ENCODE measurements at regions not wholly inside any gene's neighbourhood (a gene's known extent, or its start where the extent isn't known, plus 50 kb on each side); places are given as distances from the start of the nearest gene placed in this dataset.

DNA sequence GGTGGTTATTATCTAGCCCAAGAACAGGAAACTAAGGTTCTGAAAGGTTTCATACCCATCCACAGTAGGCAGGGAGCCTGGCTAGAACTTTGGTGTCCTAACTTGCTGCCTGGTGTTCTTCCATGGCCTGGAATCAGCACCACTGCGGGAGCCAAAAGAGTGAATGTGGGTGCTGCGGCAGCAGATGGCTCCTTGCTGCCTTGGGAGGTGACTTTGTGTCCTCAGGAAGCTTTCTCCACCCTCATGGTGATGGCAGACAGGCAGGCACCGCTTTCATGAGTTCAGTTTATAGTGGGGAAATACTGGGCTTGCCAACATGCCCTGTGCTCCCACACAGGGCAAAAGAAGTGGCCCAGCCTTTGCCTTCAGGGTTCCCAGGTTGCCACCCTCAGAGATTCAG is 385.2 kb downstream of the BCL11A start:
- Histone ChIP-seq H3K27ac (no peak overlapping the region), H3K4me3 (no peak overlapping the region), H3K36me3 (no peaks in the 10 kb centered on the region), H3K27me3 (replicated peaks; ENCODE audit: insufficient read depth) (no peaks in the 10 kb centered on the region), H3K4me1 (ENCODE audit: control insufficient read depth in 1 of 2, low read depth in 2 of 2) (no peaks in the 10 kb centered on the region), H3K9me3 (no peaks in the 10 kb centered on the region)
- no peak for DNase-seq (ENCODE audit: low spot score)
- TF ChIP-seq, protein P1, sequence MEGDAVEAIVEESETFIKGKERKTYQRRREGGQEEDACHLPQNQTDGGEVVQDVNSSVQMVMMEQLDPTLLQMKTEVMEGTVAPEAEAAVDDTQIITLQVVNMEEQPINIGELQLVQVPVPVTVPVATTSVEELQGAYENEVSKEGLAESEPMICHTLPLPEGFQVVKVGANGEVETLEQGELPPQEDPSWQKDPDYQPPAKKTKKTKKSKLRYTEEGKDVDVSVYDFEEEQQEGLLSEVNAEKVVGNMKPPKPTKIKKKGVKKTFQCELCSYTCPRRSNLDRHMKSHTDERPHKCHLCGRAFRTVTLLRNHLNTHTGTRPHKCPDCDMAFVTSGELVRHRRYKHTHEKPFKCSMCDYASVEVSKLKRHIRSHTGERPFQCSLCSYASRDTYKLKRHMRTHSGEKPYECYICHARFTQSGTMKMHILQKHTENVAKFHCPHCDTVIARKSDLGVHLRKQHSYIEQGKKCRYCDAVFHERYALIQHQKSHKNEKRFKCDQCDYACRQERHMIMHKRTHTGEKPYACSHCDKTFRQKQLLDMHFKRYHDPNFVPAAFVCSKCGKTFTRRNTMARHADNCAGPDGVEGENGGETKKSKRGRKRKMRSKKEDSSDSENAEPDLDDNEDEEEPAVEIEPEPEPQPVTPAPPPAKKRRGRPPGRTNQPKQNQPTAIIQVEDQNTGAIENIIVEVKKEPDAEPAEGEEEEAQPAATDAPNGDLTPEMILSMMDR (IDR thresholded peaks at IDR 0.05): no peak
- no peak for ATAC-seq (ENCODE audit: insufficient number of reproducible peaks, low FRiP score, low read depth)

DNA sequence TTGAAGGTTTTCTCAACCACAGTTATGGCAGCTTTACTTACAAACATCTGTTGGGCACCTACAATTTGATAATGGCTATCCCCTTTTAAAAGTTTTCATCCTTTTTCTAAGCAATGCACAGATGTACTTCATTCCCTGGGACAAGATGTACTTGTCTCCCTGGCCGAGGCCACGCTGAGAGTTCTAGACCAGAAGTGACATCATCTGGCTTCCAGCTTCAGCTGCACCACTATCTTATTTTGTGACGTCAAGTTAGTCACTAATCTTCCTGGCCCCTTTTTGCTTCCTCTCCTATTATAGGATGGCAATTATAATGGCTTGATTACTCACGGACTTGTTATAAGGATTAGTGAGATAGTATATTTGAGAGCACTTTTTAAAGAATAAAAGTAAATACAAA is 386.4 kb downstream of the BCL11A start:
- H3K9me3 ChIP-seq: no peaks in the 10 kb centered on the region
- H3K27ac ChIP-seq: no peak overlapping the region
- ATAC-seq (ENCODE audit: insufficient number of reproducible peaks, low FRiP score, low read depth) (no peak), DNase-seq (ENCODE audit: low spot score) (no peak)
- H3K27me3 ChIP-seq (replicated peaks; ENCODE audit: insufficient read depth): no peaks in the 10 kb centered on the region
- H3K4me1 ChIP-seq (ENCODE audit: control insufficient read depth in 1 of 2, low read depth in 2 of 2): no peaks in the 10 kb centered on the region
- TF ChIP-seq, protein P1 (IDR thresholded peaks at IDR 0.05): no peak
- no peaks in the 10 kb centered on the region for H3K36me3 ChIP-seq
- no peak overlapping the region for H3K4me3 ChIP-seq

DNA sequence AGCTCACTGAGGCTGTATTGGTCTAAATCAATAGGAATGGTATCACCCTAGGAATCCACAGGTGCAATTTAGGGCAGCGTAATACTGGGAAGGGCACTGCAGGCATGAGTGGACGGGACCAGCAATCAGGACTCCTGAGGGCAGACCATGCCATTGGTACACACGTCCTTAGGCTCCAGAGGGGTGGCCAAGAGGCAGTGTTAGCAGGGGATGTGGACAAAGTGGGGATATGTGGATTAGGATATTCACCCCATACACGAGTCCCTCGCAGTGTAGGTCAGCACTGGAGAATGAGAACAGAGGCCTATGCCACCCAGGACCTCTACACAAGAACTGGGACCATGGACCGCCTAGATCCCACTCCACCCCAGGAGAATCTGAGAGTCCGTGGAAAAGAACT is 389.8 kb downstream of the BCL11A start:
- H3K9me3 ChIP-seq: no peaks in the 10 kb centered on the region
- TF ChIP-seq, protein P1 (IDR thresholded peaks at IDR 0.05): no peak
- H3K27me3 ChIP-seq (replicated peaks; ENCODE audit: insufficient read depth): no peaks in the 10 kb centered on the region
- no peak overlapping the region for H3K27ac ChIP-seq
- no peaks in the 10 kb centered on the region for H3K36me3 ChIP-seq
- no peak for ATAC-seq (ENCODE audit: insufficient number of reproducible peaks, low FRiP score, low read depth)
- no peak for DNase-seq (ENCODE audit: low spot score)
- no peaks in the 10 kb centered on the region for H3K4me1 ChIP-seq (ENCODE audit: control insufficient read depth in 1 of 2, low read depth in 2 of 2)
- H3K4me3 ChIP-seq: no peak overlapping the region

DNA sequence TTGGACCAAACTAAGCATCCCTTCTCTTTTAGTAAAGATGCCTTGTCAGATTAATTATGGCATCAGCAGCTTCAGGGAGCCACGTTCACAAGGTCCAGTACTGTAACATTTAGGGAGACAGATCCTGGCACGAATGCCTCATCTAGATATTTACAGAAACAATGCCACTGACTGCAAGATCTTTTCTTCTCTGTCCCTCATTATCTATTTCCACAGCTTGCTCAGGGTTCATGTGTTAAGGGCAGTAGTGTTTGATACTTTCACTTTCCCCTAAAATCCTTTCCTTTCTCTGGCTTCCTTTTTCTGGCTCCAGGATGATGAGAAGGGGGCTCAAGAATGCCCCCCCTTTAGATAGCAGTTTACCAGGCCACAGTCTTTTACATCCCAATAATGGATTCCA is 393.9 kb downstream of the BCL11A start:
- TF ChIP-seq, protein P1 (IDR thresholded peaks at IDR 0.05): no peak
- Histone ChIP-seq H3K9me3 (no peaks in the 10 kb centered on the region), H3K27ac (no peak overlapping the region)

DNA sequence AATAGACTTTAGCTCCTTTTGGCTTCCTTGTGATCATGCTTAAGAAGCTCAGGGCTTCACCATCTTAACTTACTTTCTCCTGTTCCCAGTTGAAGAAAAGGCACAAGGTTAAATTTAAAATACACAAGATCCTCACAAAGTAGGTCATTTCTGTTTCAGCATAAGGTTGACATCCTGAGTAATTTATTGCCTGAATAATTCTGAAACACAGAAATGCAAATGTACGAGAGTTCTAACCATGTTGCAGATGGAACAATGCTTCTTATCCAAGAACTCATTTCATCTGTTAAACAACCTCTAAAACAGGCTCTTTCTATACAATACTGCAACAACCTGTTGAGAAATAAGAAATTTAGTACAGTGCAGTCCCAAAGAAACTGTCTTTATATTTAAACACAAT is 395.2 kb downstream of the BCL11A start:
- DNase-seq (ENCODE audit: low spot score): no peak
- no peaks in the 10 kb centered on the region for H3K9me3 ChIP-seq
- TF ChIP-seq, protein P1 (IDR thresholded peaks at IDR 0.05): no peak
- no peak overlapping the region for H3K27ac ChIP-seq
- no peaks in the 10 kb centered on the region for H3K36me3 ChIP-seq
- no peak for ATAC-seq (ENCODE audit: insufficient number of reproducible peaks, low FRiP score, low read depth)
- no peak overlapping the region for H3K4me3 ChIP-seq
- no peaks in the 10 kb centered on the region for H3K27me3 ChIP-seq (replicated peaks; ENCODE audit: insufficient read depth)
- H3K4me1 ChIP-seq (ENCODE audit: control insufficient read depth in 1 of 2, low read depth in 2 of 2): no peaks in the 10 kb centered on the region

More for the DNA sequence above, 393.9 kb downstream of the BCL11A start:
- Histone ChIP-seq H3K4me3 (no peak overlapping the region), H3K36me3 (no peaks in the 10 kb centered on the region), H3K4me1 (ENCODE audit: control insufficient read depth in 1 of 2, low read depth in 2 of 2) (no peaks in the 10 kb centered on the region), H3K27me3 (replicated peaks; ENCODE audit: insufficient read depth) (no peaks in the 10 kb centered on the region)
- DNase-seq (ENCODE audit: low spot score) (no peak), ATAC-seq (ENCODE audit: insufficient number of reproducible peaks, low FRiP score, low read depth) (no peak)
